WTC11 (cell line): ENCODE measurements at regions not wholly inside any gene's neighbourhood (a gene's known extent, or its start where the extent isn't known, plus 50 kb on each side); places are given as distances from the start of the nearest gene placed in this dataset.

Experiments
- ATAC-seq: fragments of 200-7000 bp; cut with Tn5 transposase; 2 replicates; pipeline ENCODE4 v1.10.0; 2021; ENCODE audit warnings: mild to moderate bottlenecking, moderate library complexity
- CTCF ChIA-PET: fragments of 300-600 bp; sonication (Branson Sonifier 250); formaldehyde crosslinking; loops from one replicate; lab custom pipeline; 2021; ENCODE audit warnings: antibody characterized with exemption; lab: Charles Lee
- POLR2A ChIA-PET: fragments of 350-600 bp; sonication (Branson Sonifier 250); formaldehyde crosslinking; loops from one replicate; lab custom pipeline; 2021; ENCODE audit warnings: antibody characterized with exemption; lab: Charles Lee
- DNase-seq: peaks from one replicate; pipeline ENCODE4 v3.0.0; 2021; ENCODE audit warnings: low spot score
- H3K27ac Mint-ChIP-seq: 2 replicates; pipeline ENCODE4 v1.8.0; 2021; ENCODE audit warnings: mixed read lengths
- H3K27me3 Mint-ChIP-seq: 2 replicates; pipeline ENCODE4 v1.8.0; 2021; ENCODE audit warnings: low read depth, mild to moderate bottlenecking, moderate library complexity, mixed read lengths
- H3K36me3 Mint-ChIP-seq: 2 replicates; pipeline ENCODE4 v1.8.0; 2021; ENCODE audit warnings: mixed read lengths
- H3K4me1 Mint-ChIP-seq: 2 replicates; pipeline ENCODE4 v1.8.0; 2022; ENCODE audit warnings: mixed read lengths
- H3K4me3 Mint-ChIP-seq: 2 replicates; pipeline ENCODE4 v1.8.0; 2021; ENCODE audit warnings: mild to moderate bottlenecking, moderate library complexity, mixed read lengths
- H3K9me3 Mint-ChIP-seq: 2 replicates; pipeline ENCODE4 v1.8.0; 2021; ENCODE audit warnings: mixed read lengths
- AFF4 ChIP-seq: sonication (generic); formaldehyde crosslinking; IDR thresholded peaks from 2 replicates; pipeline ENCODE4 v1.8.1; 2023; ENCODE audit warnings: mild to moderate bottlenecking, missing genetic modification reagents, borderline replicate concordance
- ATF2 ChIP-seq: sonication (generic); formaldehyde crosslinking; IDR thresholded peaks from 2 replicates; pipeline ENCODE4 v1.8.1; 2022; ENCODE audit warnings: low read depth, missing genetic modification reagents, borderline replicate concordance
- CBFB ChIP-seq: sonication (generic); formaldehyde crosslinking; IDR thresholded peaks from 2 replicates; pipeline ENCODE4 v1.8.1; 2022; ENCODE audit warnings: mild to moderate bottlenecking, low read depth, missing genetic modification reagents
- EMX1 ChIP-seq: fragments of 250-450 bp; sonication (Bioruptor Pico); IDR thresholded peaks from 2 replicates; pipeline ENCODE4 v1.8.0; 2021; ENCODE audit warnings: mild to moderate bottlenecking
- NFYB ChIP-seq: sonication (generic); formaldehyde crosslinking; conservative IDR thresholded peaks from 2 replicates; pipeline ENCODE4 v1.8.0; 2022; ENCODE audit warnings: low read depth, missing genetic modification reagents
- NR1H2 ChIP-seq: sonication (generic); formaldehyde crosslinking; IDR thresholded peaks from 2 replicates; pipeline ENCODE4 v1.9.0; 2021; ENCODE audit warnings: mild to moderate bottlenecking, moderate library complexity, missing genetic modification reagents
- PRRX2 ChIP-seq: fragments of 250-450 bp; sonication (Bioruptor Pico); IDR thresholded peaks from 2 replicates; pipeline ENCODE4 v1.8.0; 2021; ENCODE audit warnings: mild to moderate bottlenecking
- ZNF121 ChIP-seq: sonication (generic); formaldehyde crosslinking; IDR thresholded peaks from 2 replicates; pipeline ENCODE4 v1.8.0; 2023; ENCODE audit warnings: missing genetic modification reagents
- ZNF532 ChIP-seq: fragments of 250-450 bp; sonication (Bioruptor Pico); IDR thresholded peaks from 2 replicates; pipeline ENCODE4 v1.9.0; 2021; ENCODE audit warnings: mild to moderate bottlenecking, borderline replicate concordance
- TF ChIP-seq, protein P1 (sequence below): sonication (generic); formaldehyde crosslinking; IDR thresholded peaks from 2 replicates; pipeline ENCODE4 v1.8.1; 2023; ENCODE audit warnings: mild to moderate bottlenecking, missing genetic modification reagents
- TF ChIP-seq, protein P2 (sequence below): sonication (generic); formaldehyde crosslinking; IDR thresholded peaks from 2 replicates; pipeline ENCODE4 v1.8.0; 2023; ENCODE audit warnings: missing genetic modification reagents, mild to moderate bottlenecking, borderline replicate concordance
- TF ChIP-seq, protein P3 (sequence below): sonication (generic); formaldehyde crosslinking; IDR thresholded peaks from 2 replicates; pipeline ENCODE4 v1.8.1; 2022; ENCODE audit warnings: low read depth, mild to moderate bottlenecking, moderate library complexity, missing genetic modification reagents, borderline replicate concordance

GRCh38 chr2:43009448-43009847, 217.0 kb downstream of the ZFP36L2 start:
- POLR2A ChIA-PET: no interaction called here
- H3K9me3 Mint-ChIP-seq: peaks cover 25% of the 10 kb centered on the region
- H3K27ac Mint-ChIP-seq: no peak overlapping the region
- no peak overlapping the region for H3K4me3 Mint-ChIP-seq
- ATAC-seq (no peak), DNase-seq (no peak)
- H3K27me3 Mint-ChIP-seq: no peaks in the 10 kb centered on the region
- H3K36me3 Mint-ChIP-seq: peaks cover 5% of the 10 kb centered on the region; the same call in 1 of the 2 replicates
- no peak for TF ChIP-seq PRRX2 (CRISPR knock-in tag)
- TF ChIP-seq, all 79 proteins: peak for 0
- H3K4me1 Mint-ChIP-seq: peaks cover 13% of the 10 kb centered on the region
- CTCF ChIA-PET: no interaction called here

- peaks cover 25% of the 10 kb centered on the region for H3K9me3 Mint-ChIP-seq
- no peak for ATAC-seq
- H3K36me3 Mint-ChIP-seq: peaks cover 5% of the 10 kb centered on the region; the same call in 1 of the 2 replicates
- no peaks in the 10 kb centered on the region for H3K27me3 Mint-ChIP-seq
- no peak overlapping the region for H3K27ac Mint-ChIP-seq
- peaks cover 7% of the 10 kb centered on the region for H3K4me1 Mint-ChIP-seq
- H3K4me3 Mint-ChIP-seq: no peak overlapping the region
- POLR2A ChIA-PET: no interaction called here
- TF ChIP-seq ATF2 (CRISPR knock-in tag) (no peak), EMX1 (no peak), NR1H2 (no peak), ZNF121 (no peak), ZNF532 (CRISPR knock-in tag) (no peak), NFYB (no peak), AFF4 (no peak), CBFB (CRISPR knock-in tag) (no peak)
- TF ChIP-seq, protein P1, sequence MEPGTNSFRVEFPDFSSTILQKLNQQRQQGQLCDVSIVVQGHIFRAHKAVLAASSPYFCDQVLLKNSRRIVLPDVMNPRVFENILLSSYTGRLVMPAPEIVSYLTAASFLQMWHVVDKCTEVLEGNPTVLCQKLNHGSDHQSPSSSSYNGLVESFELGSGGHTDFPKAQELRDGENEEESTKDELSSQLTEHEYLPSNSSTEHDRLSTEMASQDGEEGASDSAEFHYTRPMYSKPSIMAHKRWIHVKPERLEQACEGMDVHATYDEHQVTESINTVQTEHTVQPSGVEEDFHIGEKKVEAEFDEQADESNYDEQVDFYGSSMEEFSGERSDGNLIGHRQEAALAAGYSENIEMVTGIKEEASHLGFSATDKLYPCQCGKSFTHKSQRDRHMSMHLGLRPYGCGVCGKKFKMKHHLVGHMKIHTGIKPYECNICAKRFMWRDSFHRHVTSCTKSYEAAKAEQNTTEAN: no peak
- TF ChIP-seq, protein P2, sequence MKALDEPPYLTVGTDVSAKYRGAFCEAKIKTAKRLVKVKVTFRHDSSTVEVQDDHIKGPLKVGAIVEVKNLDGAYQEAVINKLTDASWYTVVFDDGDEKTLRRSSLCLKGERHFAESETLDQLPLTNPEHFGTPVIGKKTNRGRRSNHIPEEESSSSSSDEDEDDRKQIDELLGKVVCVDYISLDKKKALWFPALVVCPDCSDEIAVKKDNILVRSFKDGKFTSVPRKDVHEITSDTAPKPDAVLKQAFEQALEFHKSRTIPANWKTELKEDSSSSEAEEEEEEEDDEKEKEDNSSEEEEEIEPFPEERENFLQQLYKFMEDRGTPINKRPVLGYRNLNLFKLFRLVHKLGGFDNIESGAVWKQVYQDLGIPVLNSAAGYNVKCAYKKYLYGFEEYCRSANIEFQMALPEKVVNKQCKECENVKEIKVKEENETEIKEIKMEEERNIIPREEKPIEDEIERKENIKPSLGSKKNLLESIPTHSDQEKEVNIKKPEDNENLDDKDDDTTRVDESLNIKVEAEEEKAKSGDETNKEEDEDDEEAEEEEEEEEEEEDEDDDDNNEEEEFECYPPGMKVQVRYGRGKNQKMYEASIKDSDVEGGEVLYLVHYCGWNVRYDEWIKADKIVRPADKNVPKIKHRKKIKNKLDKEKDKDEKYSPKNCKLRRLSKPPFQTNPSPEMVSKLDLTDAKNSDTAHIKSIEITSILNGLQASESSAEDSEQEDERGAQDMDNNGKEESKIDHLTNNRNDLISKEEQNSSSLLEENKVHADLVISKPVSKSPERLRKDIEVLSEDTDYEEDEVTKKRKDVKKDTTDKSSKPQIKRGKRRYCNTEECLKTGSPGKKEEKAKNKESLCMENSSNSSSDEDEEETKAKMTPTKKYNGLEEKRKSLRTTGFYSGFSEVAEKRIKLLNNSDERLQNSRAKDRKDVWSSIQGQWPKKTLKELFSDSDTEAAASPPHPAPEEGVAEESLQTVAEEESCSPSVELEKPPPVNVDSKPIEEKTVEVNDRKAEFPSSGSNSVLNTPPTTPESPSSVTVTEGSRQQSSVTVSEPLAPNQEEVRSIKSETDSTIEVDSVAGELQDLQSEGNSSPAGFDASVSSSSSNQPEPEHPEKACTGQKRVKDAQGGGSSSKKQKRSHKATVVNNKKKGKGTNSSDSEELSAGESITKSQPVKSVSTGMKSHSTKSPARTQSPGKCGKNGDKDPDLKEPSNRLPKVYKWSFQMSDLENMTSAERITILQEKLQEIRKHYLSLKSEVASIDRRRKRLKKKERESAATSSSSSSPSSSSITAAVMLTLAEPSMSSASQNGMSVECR (CRISPR knock-in tag): no peak
- TF ChIP-seq, protein P3, sequence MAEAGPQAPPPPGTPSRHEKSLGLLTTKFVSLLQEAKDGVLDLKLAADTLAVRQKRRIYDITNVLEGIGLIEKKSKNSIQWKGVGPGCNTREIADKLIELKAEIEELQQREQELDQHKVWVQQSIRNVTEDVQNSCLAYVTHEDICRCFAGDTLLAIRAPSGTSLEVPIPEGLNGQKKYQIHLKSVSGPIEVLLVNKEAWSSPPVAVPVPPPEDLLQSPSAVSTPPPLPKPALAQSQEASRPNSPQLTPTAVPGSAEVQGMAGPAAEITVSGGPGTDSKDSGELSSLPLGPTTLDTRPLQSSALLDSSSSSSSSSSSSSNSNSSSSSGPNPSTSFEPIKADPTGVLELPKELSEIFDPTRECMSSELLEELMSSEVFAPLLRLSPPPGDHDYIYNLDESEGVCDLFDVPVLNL: no peak
- no peak for DNase-seq
- CTCF ChIA-PET: no interaction called here
Measured at GRCh38 chr2:43008388-43008787, 216.0 kb upstream of the HAAO start.
